ENCODE measurements at regions not wholly inside any gene's neighbourhood (a gene's known extent, or its start where the extent isn't known, plus 50 kb on each side); places are given as distances from the start of the nearest gene placed in this dataset.
A peak's percentile ranks its signal among the peaks of the same experiment; 100 is the strongest.

GRCh38 chr6:17011985-17012384, 89.9 kb upstream of the STMND1 start:
- ChIA-PET POLR2A (no interaction called here), CTCF (interaction anchor here (0.8 to 1.3 kb wide), 2 partner anchors 39 to 78 kb away, joined by 3 read pairs; no protein-coding TSS in a partner anchor)
- no peak for TF ChIP-seq NRF1 (IDR thresholded peaks at IDR 0.05; ENCODE audit: low read depth, low read length)
- TF ChIP-seq CTCF (IDR thresholded peaks at IDR 0.05): no peak
- TF ChIP-seq MXI1 (IDR thresholded peaks at IDR 0.05; ENCODE audit: low read depth, low read length): no peak
- TF ChIP-seq GATA2 (CRISPR knock-in tag; IDR thresholded peaks at IDR 0.05): no peak
- TF ChIP-seq, protein P1, sequence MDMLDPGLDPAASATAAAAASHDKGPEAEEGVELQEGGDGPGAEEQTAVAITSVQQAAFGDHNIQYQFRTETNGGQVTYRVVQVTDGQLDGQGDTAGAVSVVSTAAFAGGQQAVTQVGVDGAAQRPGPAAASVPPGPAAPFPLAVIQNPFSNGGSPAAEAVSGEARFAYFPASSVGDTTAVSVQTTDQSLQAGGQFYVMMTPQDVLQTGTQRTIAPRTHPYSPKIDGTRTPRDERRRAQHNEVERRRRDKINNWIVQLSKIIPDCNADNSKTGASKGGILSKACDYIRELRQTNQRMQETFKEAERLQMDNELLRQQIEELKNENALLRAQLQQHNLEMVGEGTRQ (IDR thresholded peaks at IDR 0.05; ENCODE audit: borderline replicate concordance, low read depth, low read length): no peak
- TF ChIP-seq TEAD4 (IDR thresholded peaks at IDR 0.05; ENCODE audit: borderline replicate concordance, insufficient read depth): no peak
- no peak for TF ChIP-seq GABPA (IDR thresholded peaks at IDR 0.05; ENCODE audit: low read depth)
- no peak for TF ChIP-seq JUND (IDR thresholded peaks at IDR 0.05)
- no peak for TF ChIP-seq ELF1 (IDR thresholded peaks at IDR 0.05)
- TF ChIP-seq EZH2phosphoT487 (IDR thresholded peaks at IDR 0.05; ENCODE audit: borderline replicate concordance, low read depth): no peak
- no peak for TF ChIP-seq RAD21 (IDR thresholded peaks at IDR 0.05; ENCODE audit: low read length)
- TF ChIP-seq, protein P2, sequence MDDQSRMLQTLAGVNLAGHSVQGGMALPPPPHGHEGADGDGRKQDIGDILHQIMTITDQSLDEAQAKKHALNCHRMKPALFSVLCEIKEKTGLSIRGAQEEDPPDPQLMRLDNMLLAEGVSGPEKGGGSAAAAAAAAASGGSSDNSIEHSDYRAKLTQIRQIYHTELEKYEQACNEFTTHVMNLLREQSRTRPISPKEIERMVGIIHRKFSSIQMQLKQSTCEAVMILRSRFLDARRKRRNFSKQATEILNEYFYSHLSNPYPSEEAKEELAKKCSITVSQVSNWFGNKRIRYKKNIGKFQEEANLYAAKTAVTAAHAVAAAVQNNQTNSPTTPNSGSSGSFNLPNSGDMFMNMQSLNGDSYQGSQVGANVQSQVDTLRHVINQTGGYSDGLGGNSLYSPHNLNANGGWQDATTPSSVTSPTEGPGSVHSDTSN (IDR thresholded peaks at IDR 0.05): no peak
- TF ChIP-seq FOSL2 (IDR thresholded peaks at IDR 0.05; ENCODE audit: borderline replicate concordance, low read depth): no peak
- TF ChIP-seq FOXJ3 (CRISPR knock-in tag; IDR thresholded peaks at IDR 0.05): no peak
- no peak for TF ChIP-seq TCF12 (IDR thresholded peaks at IDR 0.05)
- TF ChIP-seq YY1 (IDR thresholded peaks at IDR 0.05; ENCODE audit: low read depth): no peak
- TF ChIP-seq RCOR1 (IDR thresholded peaks at IDR 0.05; ENCODE audit: low read length): no peak
- TF ChIP-seq, protein P3, sequence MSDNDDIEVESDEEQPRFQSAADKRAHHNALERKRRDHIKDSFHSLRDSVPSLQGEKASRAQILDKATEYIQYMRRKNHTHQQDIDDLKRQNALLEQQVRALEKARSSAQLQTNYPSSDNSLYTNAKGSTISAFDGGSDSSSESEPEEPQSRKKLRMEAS (IDR thresholded peaks at IDR 0.05; ENCODE audit: low read depth): no peak
- no peak for TF ChIP-seq RXRA (IDR thresholded peaks at IDR 0.05; ENCODE audit: borderline replicate concordance, low read depth)
- Histone ChIP-seq H2AFZ (ENCODE audit: low read depth) (peak overlapping the region; percentile 61; the same call in 1 of the 2 replicates), H3K9me2 (no peaks in the 10 kb centered on the region), H3K27me3 (ENCODE audit: insufficient read depth) (no peaks in the 10 kb centered on the region), H3F3A (replicated peaks; ENCODE audit: insufficient read depth) (peaks cover 16% of the 10 kb centered on the region), H4K20me1 (ENCODE audit: insufficient read depth) (no peaks in the 10 kb centered on the region), H3K36me3 (replicated peaks in 1 of 2; ENCODE audit: control insufficient read depth in 1 of 2, insufficient read depth in 2 of 2, low read length in 1 of 2) (no peaks in the 10 kb centered on the region), H3K27ac (ENCODE audit: low read depth in 2 of 2, low read length in 1 of 2) (peak overlapping the region in 1 of 2 experiments; percentile 90; a peak in 2 of 4 replicates), H3K9ac (peak overlapping the region; percentile 64; the same call in 1 of the 2 replicates), H3K79me2 (ENCODE audit: insufficient read depth) (no peaks in the 10 kb centered on the region), H3K4me1 (ENCODE audit: control insufficient read depth in 1 of 2, insufficient read depth in 2 of 2, low read depth in 1 of 2, low read length in 1 of 2) (peaks cover 7 to 17% of the 10 kb centered on the region in 2 experiments; a peak in 3 of 4 replicates), H3K4me2 (peak overlapping the region; percentile 30; the same call in 1 of the 2 replicates), H3K4me3 (ENCODE audit: low read depth in 2 of 2, low read length in 1 of 2) (no peak overlapping the region), H3K9me3 (peaks cover 6% of the 10 kb centered on the region; the same call in 1 of the 2 replicates)
- WGBS (ENCODE audit: low lambda C conversion rate): 88% methylated on average over 5 of the region's 5 CpGs
- no peak for DNase-seq
